ENCODE measurements at regions not wholly inside any gene's neighbourhood (a gene's known extent, or its start where the extent isn't known, plus 50 kb on each side); places are given as distances from the start of the nearest gene placed in this dataset.
"Not testable (repeated sequence)": the region's sequence is repeated elsewhere in the genome, so short reads cannot be mapped to it uniquely, and the experiment has no call there.

GRCh38 chrX:130485870-130486269 lies 84.1 kb downstream of the RBMX2 start:
- Mint-ChIP-seq H3K4me1 (ENCODE audit: low read depth, unreplicated experiment) (no peaks in the 10 kb centered on the region), H3K36me3 (ENCODE audit: low read depth, unreplicated experiment) (no peaks in the 10 kb centered on the region), H3K27me3 (ENCODE audit: low read depth, unreplicated experiment) (no peaks in the 10 kb centered on the region), H3K4me3 (ENCODE audit: unreplicated experiment) (no peak overlapping the region), H3K27ac (ENCODE audit: unreplicated experiment) (no peak overlapping the region), H3K9me3 (ENCODE audit: unreplicated experiment) (no peaks in the 10 kb centered on the region)
- Histone ChIP-seq H3K36me3 (ENCODE audit: insufficient read depth, low read length) (no peaks in the 10 kb centered on the region), H2AFZ (ENCODE audit: low read depth, low read length) (no peak overlapping the region), H3K4me3 (ENCODE audit: insufficient read depth, low read depth, low read length) (no peak overlapping the region), H4K20me1 (ENCODE audit: insufficient read depth, low read length) (no peaks in the 10 kb centered on the region), H3K9ac (ENCODE audit: low read length) (no peak overlapping the region), H3K4me1 (ENCODE audit: insufficient read depth, low read length) (no peaks in the 10 kb centered on the region), H3K27me3 (ENCODE audit: insufficient read depth, low read length) (no peaks in the 10 kb centered on the region), H3K4me2 (ENCODE audit: low read length) (no peak overlapping the region), H3K27ac (ENCODE audit: low read depth, low read length) (no peak overlapping the region), H3K9me3 (ENCODE audit: insufficient read depth, low read depth, low read length) (no peaks in the 10 kb centered on the region), H3K79me2 (ENCODE audit: insufficient read depth, low read length) (no peaks in the 10 kb centered on the region)
- TF ChIP-seq EZH2 (IDR thresholded peaks at IDR 0.05; ENCODE audit: insufficient read depth, low read length) (no peak), CTCF (IDR thresholded peaks at IDR 0.05; ENCODE audit: insufficient read depth, low read depth, low read length) (no peak)
- peak; percentile 76 for FAIRE-seq
- DNase-seq (ENCODE audit: low read depth) = no peak

GRCh38 chrX:130495502-130495901 lies 93.7 kb downstream of the RBMX2 start:
- not testable (repeated sequence) for H3K36me3 ChIP-seq (ENCODE audit: insufficient read depth, low read length); H3K4me3 ChIP-seq (ENCODE audit: insufficient read depth, low read depth, low read length); H4K20me1 ChIP-seq (ENCODE audit: insufficient read depth, low read length); H3K27me3 ChIP-seq (ENCODE audit: insufficient read depth, low read length); H3K9ac ChIP-seq (ENCODE audit: low read length); H3K36me3 Mint-ChIP-seq (ENCODE audit: low read depth, unreplicated experiment); H3K4me1 ChIP-seq (ENCODE audit: insufficient read depth, low read length); H3K9me3 Mint-ChIP-seq (ENCODE audit: unreplicated experiment); H3K27ac Mint-ChIP-seq (ENCODE audit: unreplicated experiment); H3K4me3 Mint-ChIP-seq (ENCODE audit: unreplicated experiment); H3K79me2 ChIP-seq (ENCODE audit: insufficient read depth, low read length); H3K4me1 Mint-ChIP-seq (ENCODE audit: low read depth, unreplicated experiment); H3K27me3 Mint-ChIP-seq (ENCODE audit: low read depth, unreplicated experiment); DNase-seq (ENCODE audit: low read depth); H2AFZ ChIP-seq (ENCODE audit: low read depth, low read length); FAIRE-seq; H3K27ac ChIP-seq (ENCODE audit: low read depth, low read length); H3K9me3 ChIP-seq (ENCODE audit: insufficient read depth, low read depth, low read length); H3K4me2 ChIP-seq (ENCODE audit: low read length)

- H3K27ac ChIP-seq (ENCODE audit: low read depth, low read length) = no peak overlapping the region
- no peaks in the 10 kb centered on the region for H3K36me3 ChIP-seq (ENCODE audit: insufficient read depth, low read length)
- Mint-ChIP-seq H3K27ac (ENCODE audit: unreplicated experiment) (no peak overlapping the region), H3K27me3 (ENCODE audit: low read depth, unreplicated experiment) (peaks cover 4% of the 10 kb centered on the region), H3K36me3 (ENCODE audit: low read depth, unreplicated experiment) (no peaks in the 10 kb centered on the region), H3K4me1 (ENCODE audit: low read depth, unreplicated experiment) (no peaks in the 10 kb centered on the region), H3K9me3 (ENCODE audit: unreplicated experiment) (no peaks in the 10 kb centered on the region), H3K4me3 (ENCODE audit: unreplicated experiment) (no peak overlapping the region)
- H3K9ac ChIP-seq (ENCODE audit: low read length) = no peak overlapping the region
- no peak overlapping the region for H3K4me2 ChIP-seq (ENCODE audit: low read length)
- TF ChIP-seq EZH2 (IDR thresholded peaks at IDR 0.05; ENCODE audit: insufficient read depth, low read length) (no peak), CTCF (IDR thresholded peaks at IDR 0.05; ENCODE audit: insufficient read depth, low read depth, low read length) (no peak)
- no peak for DNase-seq (ENCODE audit: low read depth)
- no peak for FAIRE-seq
- H3K4me3 ChIP-seq (ENCODE audit: insufficient read depth, low read depth, low read length) = no peak overlapping the region
- H2AFZ ChIP-seq (ENCODE audit: low read depth, low read length) = no peak overlapping the region
- no peaks in the 10 kb centered on the region for H4K20me1 ChIP-seq (ENCODE audit: insufficient read depth, low read length)
- no peaks in the 10 kb centered on the region for H3K27me3 ChIP-seq (ENCODE audit: insufficient read depth, low read length)
- no peaks in the 10 kb centered on the region for H3K4me1 ChIP-seq (ENCODE audit: insufficient read depth, low read length)
- H3K9me3 ChIP-seq (ENCODE audit: insufficient read depth, low read depth, low read length) = no peaks in the 10 kb centered on the region
- H3K79me2 ChIP-seq (ENCODE audit: insufficient read depth, low read length) = no peaks in the 10 kb centered on the region
Observed at GRCh38 chrX:130497531-130497930, 95.7 kb downstream of the RBMX2 start.

All from astrocyte (in vitro differentiated cells and primary cell).